ENCODE measurements at regions not wholly inside any gene's neighbourhood (a gene's known extent, or its start where the extent isn't known, plus 50 kb on each side); places are given as distances from the start of the nearest gene placed in this dataset.
"Not testable (repeated sequence)": the region's sequence is repeated elsewhere in the genome, so short reads cannot be mapped to it uniquely, and the experiment has no call there.

DNA sequence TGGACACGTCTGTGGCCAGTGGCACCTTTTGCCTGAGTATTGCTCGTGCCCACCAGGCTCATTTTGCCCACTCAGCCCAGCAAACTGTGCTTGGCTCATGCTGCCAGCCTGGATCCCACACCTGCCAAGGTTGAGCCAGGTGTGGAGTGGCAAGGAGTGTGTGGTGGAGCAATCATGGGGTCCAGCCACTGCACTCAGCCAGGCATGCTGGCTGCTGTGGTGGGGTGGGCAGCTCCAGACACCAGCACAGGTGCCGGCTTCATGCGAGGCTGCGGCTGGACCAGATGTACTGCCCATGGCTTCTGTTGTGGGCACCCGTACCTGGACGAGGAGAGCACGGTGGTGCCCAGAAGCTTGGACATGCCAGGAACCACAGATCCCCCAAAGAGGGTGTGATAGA is 364.1 kb downstream of the TMEM38B start:
- DNase-seq, result no peak

DNA sequence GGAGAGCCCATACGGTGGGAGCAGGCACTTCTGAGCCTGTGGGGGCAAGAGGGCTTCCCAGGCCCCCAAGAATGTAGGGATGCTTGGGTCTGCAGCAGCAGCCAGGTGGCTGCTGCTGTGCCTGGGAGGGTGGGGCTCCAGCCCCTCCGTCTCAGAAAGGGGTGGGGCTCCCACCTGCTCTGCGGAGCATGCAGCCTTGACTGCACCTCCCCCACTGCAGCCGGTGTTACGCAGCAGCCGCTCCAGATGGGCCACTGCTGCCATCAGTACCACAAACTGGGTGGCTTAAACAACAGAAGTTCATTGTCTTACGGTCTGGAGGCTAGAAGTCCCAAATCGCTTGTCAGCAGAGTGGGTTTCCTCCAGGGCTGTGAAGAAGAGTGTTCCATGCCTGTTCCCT is 365.5 kb downstream of the TMEM38B start:
- DNase-seq, result no peak

DNA sequence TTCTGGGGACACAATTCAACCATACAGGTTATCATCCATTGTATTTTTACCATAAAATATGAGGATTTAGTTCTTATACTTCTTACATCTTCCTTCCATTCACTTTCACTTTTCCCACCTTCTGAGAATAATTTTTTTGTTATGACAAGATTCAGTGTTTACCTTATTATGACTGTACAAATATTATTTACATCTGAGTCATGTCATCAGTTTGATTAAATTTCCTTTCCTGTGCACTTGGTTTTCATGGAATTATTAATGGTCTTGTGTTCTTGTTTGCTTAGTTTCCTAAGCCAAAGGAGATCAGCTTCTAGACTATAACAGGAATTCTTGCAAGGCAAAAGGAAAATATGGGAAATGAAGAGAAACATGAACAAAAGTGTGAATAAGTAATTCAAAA is 366.5 kb downstream of the TMEM38B start:
- no peak for DNase-seq

DNA sequence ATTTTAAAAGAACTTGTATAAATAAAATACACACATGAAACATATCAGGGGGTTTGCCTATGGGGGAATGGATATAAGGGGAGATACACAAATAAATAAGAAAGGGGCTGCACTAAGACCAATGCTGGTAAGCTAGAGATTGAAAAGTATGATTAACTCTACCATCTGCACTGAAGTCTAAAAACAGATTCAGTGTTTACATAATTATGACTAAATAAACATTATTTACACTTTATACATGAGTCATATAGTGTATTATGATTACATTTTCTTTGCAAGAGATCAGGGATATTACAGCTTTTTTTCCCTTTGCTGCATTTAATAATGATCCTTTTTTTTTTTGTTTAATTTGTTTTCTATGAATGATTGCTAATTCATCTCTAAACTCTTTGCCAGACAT is 367.9 kb downstream of the TMEM38B start:
- no peak for DNase-seq

DNA sequence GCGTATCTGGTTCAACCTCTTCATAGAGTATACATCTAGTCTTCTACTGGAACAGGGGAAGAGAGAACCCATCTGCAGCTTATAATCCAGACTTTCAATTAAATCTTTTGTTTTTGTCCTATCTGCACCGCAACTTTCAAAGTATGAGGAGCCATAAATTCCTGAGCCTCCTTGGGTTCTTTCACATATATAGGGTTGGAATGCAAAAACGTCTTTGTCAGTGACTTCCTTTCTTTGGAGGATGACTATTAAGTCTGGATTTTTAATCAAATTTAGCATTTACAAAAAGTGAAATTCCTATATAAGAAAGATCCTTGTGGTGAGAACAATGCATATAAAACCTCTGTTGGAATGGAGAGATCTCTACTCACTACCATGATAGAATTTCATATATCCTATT is 370.8 kb downstream of the TMEM38B start:
- no peak for DNase-seq

DNA sequence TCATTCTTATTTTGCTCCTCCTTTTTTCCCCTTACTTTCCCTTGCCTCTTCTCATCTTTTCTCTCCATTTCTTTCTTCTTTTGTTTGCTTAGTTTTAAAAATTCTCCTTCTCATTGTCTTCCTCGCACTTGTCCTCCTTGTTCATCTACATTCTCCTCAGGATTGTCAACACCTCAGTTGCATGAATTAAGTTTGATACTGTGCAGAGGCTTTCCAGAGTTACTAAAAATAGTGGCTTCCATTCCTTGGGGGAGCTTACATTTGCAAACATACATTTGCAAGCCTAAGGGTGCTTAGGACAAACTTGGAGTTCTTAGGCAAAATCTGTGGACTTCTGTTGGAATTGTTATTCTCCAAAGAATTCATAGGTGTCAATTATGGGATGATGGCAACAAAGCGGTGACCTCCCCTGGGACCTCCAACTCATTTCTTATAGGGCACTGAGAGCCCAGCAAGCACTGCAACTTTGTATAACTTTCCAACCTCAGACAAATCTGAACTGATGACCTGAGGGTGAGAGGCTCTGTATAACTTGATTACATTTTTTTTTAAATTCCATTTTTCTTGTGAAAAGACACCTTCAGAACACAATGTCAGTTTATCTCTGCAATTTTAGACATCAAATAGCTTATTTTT is 371.4 kb downstream of the TMEM38B start:
- DNase-seq, result no peak

DNA sequence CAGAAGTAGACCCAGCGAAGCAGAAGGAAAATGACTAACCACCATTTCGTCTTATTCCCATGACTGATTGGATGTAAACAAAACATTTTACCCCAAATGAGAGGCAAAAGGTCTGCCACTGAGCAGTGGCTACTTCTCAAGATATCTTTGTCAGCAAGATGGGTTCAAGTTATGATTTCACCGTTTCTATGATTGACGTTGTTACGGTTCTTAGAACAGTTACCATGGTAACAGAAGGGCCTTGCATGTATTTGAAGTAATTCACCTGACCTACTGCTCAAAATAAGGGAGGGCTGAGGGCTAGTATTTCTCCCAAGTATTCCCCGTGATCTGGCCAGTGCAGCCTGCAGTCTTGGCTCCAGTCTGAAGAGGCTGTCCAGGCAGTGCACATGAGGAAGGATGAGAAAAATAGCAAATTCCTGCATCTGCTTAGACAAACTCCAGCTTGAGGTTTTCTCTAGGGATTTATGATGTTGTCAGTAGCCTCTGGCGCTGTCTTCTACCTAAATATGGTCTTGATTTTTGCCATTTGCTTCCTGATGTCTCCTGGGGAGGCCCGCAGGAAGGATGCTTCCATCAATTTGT is 372.7 kb downstream of the TMEM38B start:
- no peak for DNase-seq

DNA sequence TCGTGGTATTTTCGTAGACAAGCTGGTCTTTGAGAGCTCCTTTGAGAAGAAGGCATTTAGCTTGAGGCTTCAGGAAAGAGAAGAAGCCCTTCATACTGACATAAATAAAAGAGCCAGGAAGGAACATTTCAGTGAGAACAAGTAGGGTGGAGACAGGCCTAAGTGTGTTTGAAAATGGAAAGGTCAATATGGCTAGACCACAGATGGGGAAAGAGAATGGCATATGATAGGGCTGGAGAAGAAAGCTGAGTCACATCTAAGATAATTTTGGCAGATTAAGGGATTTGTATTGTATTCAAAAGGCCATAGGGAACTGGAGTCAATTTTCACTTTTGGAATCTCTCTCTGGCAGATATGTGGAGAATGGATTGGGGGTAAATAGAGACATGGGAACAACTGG is 374.9 kb downstream of the TMEM38B start:
- no peak for DNase-seq

DNA sequence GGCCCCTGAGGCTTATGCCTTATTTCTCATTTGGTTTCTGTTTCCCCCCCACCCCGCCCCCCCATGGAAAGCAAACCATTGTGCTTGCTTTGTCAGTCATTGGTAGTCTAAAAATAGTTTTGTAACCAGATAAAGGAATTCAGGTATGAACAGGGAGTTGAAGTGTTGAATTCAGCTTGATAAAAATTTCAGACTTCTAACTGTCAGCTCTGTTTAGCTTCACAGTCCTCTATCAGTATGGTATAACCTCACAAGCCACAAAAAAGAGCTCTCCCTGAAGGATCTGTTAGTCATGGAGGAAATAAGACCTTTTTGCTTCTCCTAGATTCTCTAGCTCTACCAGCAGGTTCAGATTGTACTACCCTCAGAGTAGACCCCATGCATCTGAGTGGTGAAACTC is 378.1 kb downstream of the TMEM38B start:
- no peak for DNase-seq

DNA sequence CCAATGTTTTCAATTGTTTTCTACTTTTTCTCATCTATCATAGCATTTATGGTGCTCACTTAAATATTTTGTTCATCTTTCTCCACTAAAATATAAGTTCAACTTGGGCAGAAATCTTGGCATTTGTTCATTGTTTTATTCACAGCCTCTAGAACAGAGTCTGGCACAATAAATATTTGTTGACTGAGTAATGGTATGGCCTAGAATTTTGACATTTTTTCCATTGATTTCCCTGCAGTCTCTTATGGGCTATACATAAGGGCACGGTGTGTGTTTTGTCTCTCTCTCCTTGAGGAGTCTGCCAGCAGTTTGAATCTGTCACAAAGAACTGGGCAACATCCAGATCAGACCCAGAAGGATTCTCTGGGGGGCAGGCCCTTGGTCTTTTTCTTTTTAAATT is 379.7 kb downstream of the TMEM38B start:
- no peak for DNase-seq

DNA sequence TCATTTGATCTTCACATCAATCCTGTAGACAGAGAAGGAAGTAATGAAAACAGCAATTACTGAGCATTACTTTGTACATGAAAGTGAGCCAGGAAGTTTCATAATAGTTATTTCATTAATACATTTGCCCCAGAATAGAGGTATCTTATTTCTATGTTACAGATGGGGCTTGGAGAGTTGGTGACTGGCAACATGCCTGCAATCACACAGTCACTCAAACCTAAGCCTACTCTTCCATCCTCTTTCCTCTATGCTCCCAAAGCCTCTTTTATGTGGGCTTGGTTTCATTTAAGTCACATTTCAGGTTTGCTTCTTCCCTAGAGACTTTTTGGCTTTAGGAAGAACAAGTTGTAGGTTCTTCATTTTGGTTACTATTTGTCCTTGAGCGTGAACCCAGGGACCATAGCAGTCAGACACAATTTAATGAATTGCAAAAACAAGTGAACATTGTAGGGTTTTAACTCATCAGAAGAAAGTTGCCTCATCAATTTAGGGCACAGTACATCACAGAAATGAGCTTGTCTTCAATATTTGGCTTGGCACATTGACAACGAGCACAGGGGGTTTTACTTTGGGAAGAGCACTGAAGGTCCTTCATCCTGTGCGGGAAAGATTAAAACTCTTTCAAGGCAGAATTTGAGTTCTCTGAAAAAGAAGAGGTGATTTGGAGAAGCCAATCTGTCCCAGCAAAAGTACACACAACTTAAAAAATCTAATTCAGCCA is 381.1 kb downstream of the TMEM38B start:
- DNase-seq, result no peak

DNA sequence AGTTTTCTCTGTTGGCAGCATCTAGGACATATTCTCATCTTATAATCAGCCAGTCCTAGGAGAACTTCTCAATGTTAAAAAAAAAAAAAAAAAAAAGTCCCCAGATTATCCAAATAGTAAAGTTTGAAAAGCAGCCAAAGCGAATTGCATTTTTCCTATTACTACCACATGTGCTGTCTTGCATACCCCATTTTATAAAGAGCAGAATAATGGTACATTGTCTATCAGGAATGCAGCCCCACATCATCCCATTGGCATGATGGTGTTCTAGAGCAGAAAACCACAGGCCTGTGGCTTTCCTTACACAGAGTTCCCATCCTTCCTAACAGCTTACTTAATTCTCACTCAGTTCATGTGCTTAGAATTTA is 381.6 kb downstream of the TMEM38B start:
- DNase-seq, result no peak

DNA sequence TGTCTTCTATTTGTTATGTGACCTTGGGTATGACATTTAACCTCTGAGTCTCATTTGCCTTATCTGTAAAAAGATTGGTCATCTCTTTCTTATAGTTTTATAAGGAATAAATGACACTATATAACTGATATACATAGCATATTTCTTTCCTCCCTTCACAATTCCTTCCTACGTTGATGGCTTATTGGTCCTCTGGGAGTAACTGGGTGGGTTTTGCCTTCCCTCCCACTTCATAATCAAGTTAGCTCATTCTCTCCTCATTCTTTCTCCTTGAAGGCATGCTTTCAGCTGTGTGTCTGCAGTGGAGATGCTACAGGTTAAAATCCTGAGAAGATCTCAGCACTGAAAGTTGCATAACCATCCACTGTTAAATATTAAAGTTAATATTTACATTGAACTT is 382.4 kb downstream of the TMEM38B start:
- DNase-seq, result no peak

DNA sequence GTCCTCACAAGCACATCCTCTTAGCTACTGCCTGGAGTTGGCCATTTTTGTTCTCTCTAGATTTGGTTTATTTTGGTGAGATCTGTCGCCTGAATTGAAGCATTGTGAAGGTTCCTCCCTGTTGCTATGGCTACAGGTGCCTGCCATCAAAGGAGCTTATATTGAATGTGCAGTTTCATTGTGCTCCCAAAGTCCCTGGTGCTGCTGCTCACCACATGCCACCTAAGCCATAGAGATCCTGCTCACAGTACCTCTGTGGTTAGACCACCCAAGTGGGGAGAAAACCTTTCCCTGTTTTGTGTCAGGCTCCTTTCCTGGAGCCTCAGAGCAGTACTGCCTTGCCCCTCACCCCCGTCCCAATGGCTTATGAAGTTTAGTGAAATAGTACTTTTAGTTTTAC is 383.4 kb downstream of the TMEM38B start:
- no peak for DNase-seq

DNA sequence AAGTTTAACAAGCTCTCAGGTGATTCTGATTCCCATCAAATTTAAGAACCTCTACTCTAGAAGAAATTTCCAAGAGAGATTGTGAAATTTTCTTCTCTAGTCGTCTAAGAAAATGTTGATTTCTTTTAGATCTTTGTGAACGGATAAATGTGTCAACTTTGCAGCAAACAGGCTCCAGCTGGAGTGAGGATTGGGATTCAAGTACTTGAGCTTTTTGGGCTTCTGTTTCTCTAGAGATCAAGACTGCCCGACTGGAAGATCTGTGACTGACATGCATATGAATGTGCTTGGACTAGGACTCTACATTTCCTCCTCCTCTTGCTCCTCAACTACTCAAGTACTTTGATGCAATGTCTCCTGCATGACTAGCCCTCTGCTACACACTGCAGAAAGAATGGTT is 388.3 kb downstream of the TMEM38B start:
- DNase-seq, result no peak

DNA sequence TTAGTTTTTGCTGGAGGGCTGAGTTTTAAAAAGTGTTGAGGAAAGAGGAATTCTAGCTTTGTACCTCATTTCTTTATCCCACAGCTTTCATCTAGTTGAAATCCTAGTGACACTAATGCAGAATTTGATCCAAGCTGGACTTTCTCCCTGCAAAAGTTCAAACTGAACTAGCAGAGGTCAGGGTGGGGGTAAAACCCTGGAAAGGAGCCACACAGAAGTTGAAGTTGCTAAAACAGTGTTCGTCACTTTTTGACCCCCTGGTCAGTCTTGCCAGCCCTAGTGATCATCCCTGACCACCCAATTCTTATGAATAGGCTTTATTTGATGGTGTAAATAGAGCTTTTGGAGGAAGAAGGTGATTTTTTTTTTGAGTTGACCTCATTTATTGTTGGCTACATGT is 390.4 kb downstream of the TMEM38B start:
- DNase-seq, result no peak

DNA sequence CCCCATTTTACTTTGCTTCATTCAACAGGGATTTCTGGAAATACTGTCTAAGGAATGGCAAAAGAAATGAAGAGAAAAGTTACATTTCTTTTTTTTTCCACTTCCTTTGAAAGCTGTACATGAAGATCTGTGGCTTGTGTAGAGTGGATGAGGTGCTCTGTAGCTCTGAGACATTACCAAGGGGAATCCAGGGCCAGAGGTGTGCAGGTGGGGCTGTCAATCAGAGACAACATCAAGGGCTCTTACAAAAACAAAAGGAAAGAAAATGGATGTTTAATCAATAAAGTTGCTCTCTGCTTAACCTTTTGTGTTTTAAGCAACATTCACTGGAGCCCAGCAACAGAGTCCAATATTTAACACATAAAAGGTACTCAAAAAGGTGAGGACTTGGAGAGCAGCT is 391.1 kb downstream of the TMEM38B start:
- DNase-seq, result no peak

DNA sequence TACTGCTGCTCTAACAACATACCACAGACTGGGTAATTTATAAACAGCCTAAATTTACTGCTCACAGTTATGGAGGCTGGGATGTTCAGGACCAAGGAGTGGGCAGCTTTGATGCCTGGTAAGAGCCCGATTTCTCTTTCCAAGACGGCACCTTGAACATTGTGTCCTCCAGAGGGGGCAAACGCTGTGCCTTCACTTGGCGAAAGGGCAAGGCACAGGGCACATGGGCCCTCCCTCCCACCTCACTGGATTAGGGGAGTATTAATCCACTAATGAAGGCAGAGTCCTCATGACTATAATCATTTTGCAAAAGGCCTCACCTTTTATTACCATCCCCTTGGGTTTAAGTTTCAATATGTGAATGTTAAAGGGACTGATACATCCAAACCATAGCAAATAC is 397.7 kb downstream of the TMEM38B start:
- no peak for DNase-seq

DNA sequence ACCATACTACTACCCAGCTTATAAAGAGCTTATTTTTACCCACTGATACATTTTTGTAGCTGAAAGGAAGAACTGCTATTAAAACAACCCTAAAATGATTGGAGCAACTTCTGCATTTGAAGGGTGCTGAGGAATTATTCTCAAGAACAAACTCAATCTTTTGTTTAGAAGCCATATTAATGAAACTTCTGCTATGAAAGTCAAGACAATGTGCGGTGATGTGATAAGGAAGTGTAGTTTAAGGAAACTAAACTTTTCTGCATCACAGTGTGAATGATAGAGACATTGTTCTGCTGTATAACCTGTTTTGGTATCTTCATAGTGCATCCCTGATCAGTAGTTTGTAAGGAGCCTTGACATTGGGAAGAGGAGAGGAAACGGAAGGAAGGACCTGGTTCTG is 408.5 kb downstream of the TMEM38B start:
- DNase-seq, result no peak

DNA sequence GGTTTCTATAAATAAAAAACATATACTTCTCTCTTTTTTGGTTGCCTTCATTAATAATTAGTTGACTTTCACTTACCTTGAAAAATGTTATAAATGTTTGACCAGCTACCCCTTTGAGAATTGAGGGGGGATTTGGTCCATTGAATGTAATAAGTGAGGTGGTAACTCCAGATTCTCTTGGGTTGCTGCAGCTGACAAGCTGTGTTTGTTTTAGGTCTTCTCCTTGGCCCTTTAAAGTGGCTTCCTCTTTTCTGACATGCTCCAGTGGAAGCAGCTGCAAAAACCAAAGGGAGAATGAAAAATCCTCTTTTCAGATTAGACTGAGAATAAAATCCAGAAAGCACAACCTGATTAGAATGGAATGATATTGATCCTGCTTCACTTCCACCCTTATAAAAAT is 410.5 kb downstream of the TMEM38B start:
- no peak for DNase-seq

DNA sequence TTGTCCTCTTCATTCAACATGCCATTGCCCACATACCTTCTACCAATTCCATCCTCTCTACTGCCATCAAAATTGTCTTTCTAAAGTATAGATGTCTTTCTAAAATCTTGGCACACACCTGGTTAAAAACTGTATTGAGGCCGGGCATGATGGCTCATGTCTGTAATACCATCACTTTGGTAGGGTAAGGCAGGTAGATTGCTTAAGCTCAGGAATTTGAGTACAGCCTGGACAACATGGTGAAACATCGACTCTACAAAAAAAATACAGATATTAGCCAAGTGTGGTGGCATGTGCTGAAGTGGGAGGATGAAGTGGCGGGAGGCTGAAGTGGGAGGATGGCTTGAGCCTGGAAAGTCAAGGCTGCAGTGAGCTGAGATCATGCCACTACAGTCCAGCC is 412.1 kb downstream of the TMEM38B start:
- DNase-seq, result no peak

DNA sequence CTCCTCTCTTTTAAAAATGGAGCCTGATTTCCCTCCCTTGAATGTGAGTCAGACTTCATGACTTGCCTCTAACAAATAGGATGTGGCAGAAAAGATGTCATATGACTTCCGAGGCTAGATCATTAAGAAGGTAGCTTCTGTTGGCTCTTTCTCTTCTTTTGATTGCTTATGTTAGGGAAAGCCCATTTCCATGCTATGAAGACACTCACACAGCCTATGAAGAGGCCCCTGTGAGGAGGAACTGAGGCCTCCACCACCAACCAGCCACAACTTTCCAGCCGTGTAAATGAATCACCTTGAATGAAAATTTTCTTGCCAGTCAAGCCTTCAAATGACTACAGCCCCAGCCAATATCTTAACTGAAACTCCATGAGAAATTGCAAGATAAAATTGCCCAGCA is 413.4 kb downstream of the TMEM38B start:
- DNase-seq, result no peak

DNA sequence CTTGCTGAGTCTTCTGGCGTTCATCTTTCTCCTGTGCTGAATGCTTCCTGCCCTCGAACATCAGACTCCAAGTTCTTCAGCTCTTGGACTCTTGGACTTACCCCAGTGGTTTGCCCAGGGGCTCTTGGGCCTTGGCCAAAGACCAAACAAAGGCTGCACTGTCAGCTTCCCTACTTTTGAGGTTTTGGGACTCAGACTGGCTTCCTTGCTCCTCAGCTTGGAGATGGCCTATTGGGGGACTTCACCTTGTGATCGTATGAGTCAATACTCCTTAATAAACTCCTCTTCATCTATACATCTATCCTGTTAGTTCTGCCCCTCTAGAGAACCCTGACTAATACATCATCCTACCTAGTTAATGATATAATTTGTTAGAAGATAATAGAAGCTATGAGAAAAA is 415.4 kb downstream of the TMEM38B start:
- not testable (repeated sequence) for DNase-seq

DNA sequence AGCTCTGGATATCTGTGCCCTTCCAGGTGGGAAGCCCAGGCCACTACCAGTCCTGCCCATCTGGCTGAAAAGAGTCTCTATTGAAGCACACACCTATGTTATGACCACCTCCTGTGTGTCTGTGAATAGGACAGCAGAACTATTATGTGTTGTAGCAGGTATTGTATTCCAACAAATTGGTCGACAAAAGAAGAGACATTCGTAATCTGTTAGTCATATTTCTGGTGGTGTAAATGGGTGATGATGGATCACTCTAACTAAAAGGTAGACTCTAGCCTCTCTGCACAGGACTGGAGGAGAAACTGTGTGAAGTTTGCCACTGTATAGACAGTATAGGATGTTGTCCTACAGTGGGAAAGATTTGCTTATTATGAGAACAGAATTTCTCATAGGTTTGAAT is 416.1 kb downstream of the TMEM38B start:
- DNase-seq, result no peak
